ENCODE measurements at regions not wholly inside any gene's neighbourhood (a gene's known extent, or its start where the extent isn't known, plus 50 kb on each side); places are given as distances from the start of the nearest gene placed in this dataset.
"Not testable (repeated sequence)": the region's sequence is repeated elsewhere in the genome, so short reads cannot be mapped to it uniquely, and the experiment has no call there.

- Histone ChIP-seq H3K36me3 (ENCODE audit: insufficient read depth, low read length) (no peaks in the 10 kb centered on the region), H3K27me3 (ENCODE audit: insufficient read depth, low read length) (no peaks in the 10 kb centered on the region), H2AFZ (ENCODE audit: low read length) (no peak overlapping the region), H3K4me3 (ENCODE audit: insufficient read depth, low read length) (no peak overlapping the region), H3K27ac (ENCODE audit: low read depth, low read length) (no peak overlapping the region), H3K4me2 (ENCODE audit: insufficient read depth, low read length) (no peak overlapping the region), H3K4me1 (ENCODE audit: insufficient read depth, low read length) (no peaks in the 10 kb centered on the region), H3K79me2 (ENCODE audit: insufficient read depth, low read length) (no peaks in the 10 kb centered on the region), H3K9me3 (ENCODE audit: low read depth, low read length) (no peaks in the 10 kb centered on the region), H4K20me1 (ENCODE audit: insufficient read depth, low read length) (no peaks in the 10 kb centered on the region)
- DNase-seq (ENCODE audit: insufficient read length, low spot score, missing footprints): no peak
- no peak for TF ChIP-seq CTCF (IDR thresholded peaks at IDR 0.05; ENCODE audit: extremely low read depth, low read depth, low read length)
Measured at GRCh38 chr5:44178414-44178813, 210.8 kb downstream of the FGF10 start.

- no peak overlapping the region for H3K27ac ChIP-seq (ENCODE audit: low read depth, low read length)
- no peaks in the 10 kb centered on the region for H3K4me1 ChIP-seq (ENCODE audit: insufficient read depth, low read length)
- no peak overlapping the region for H3K4me2 ChIP-seq (ENCODE audit: insufficient read depth, low read length)
- no peaks in the 10 kb centered on the region for H3K27me3 ChIP-seq (ENCODE audit: insufficient read depth, low read length)
- peaks cover 4% of the 10 kb centered on the region for H3K9me3 ChIP-seq (ENCODE audit: low read depth, low read length)
- H3K36me3 ChIP-seq (ENCODE audit: insufficient read depth, low read length): no peaks in the 10 kb centered on the region
- H3K79me2 ChIP-seq (ENCODE audit: insufficient read depth, low read length): no peaks in the 10 kb centered on the region
- no peak overlapping the region for H2AFZ ChIP-seq (ENCODE audit: low read length)
- no peak for DNase-seq (ENCODE audit: insufficient read length, low spot score, missing footprints)
- no peaks in the 10 kb centered on the region for H4K20me1 ChIP-seq (ENCODE audit: insufficient read depth, low read length)
- TF ChIP-seq CTCF (IDR thresholded peaks at IDR 0.05; ENCODE audit: extremely low read depth, low read depth, low read length): no peak
- no peak overlapping the region for H3K4me3 ChIP-seq (ENCODE audit: insufficient read depth, low read length)
Measured at GRCh38 chr5:44167540-44167939, 221.7 kb downstream of the FGF10 start.

GRCh38 chr5:44160369-44160768 is 228.9 kb downstream of the FGF10 start:
- TF ChIP-seq CTCF (IDR thresholded peaks at IDR 0.05; ENCODE audit: extremely low read depth, low read depth, low read length): no peak
- H4K20me1 ChIP-seq (ENCODE audit: insufficient read depth, low read length): no peaks in the 10 kb centered on the region
- no peaks in the 10 kb centered on the region for H3K79me2 ChIP-seq (ENCODE audit: insufficient read depth, low read length)
- no peak overlapping the region for H3K4me3 ChIP-seq (ENCODE audit: insufficient read depth, low read length)
- H3K27ac ChIP-seq (ENCODE audit: low read depth, low read length): no peak overlapping the region
- no peaks in the 10 kb centered on the region for H3K27me3 ChIP-seq (ENCODE audit: insufficient read depth, low read length)
- H3K4me1 ChIP-seq (ENCODE audit: insufficient read depth, low read length): no peaks in the 10 kb centered on the region
- peaks cover 3% of the 10 kb centered on the region for H3K9me3 ChIP-seq (ENCODE audit: low read depth, low read length)
- H2AFZ ChIP-seq (ENCODE audit: low read length): no peak overlapping the region
- DNase-seq (ENCODE audit: insufficient read length, low spot score, missing footprints): no peak
- no peak overlapping the region for H3K4me2 ChIP-seq (ENCODE audit: insufficient read depth, low read length)
- no peaks in the 10 kb centered on the region for H3K36me3 ChIP-seq (ENCODE audit: insufficient read depth, low read length)

GRCh38 chr5:44150075-44150723 is 239.0 kb downstream of the FGF10 start:
- H3K4me2 ChIP-seq (ENCODE audit: insufficient read depth, low read length): no peak overlapping the region
- H3K27ac ChIP-seq (ENCODE audit: low read depth, low read length): no peak overlapping the region
- no peaks in the 10 kb centered on the region for H3K36me3 ChIP-seq (ENCODE audit: insufficient read depth, low read length)
- H2AFZ ChIP-seq (ENCODE audit: low read length): no peak overlapping the region
- no peaks in the 10 kb centered on the region for H3K4me1 ChIP-seq (ENCODE audit: insufficient read depth, low read length)
- DNase-seq (ENCODE audit: insufficient read length, low spot score, missing footprints): no peak
- H3K4me3 ChIP-seq (ENCODE audit: insufficient read depth, low read length): no peak overlapping the region
- H3K9me3 ChIP-seq (ENCODE audit: low read depth, low read length): no peaks in the 10 kb centered on the region
- no peaks in the 10 kb centered on the region for H4K20me1 ChIP-seq (ENCODE audit: insufficient read depth, low read length)
- TF ChIP-seq CTCF (IDR thresholded peaks at IDR 0.05; ENCODE audit: extremely low read depth, low read depth, low read length): no peak
- H3K79me2 ChIP-seq (ENCODE audit: insufficient read depth, low read length): no peaks in the 10 kb centered on the region
- no peaks in the 10 kb centered on the region for H3K27me3 ChIP-seq (ENCODE audit: insufficient read depth, low read length)

- not testable (repeated sequence) for H2AFZ ChIP-seq (ENCODE audit: low read length); H3K9me3 ChIP-seq (ENCODE audit: low read depth, low read length); H4K20me1 ChIP-seq (ENCODE audit: insufficient read depth, low read length); H3K36me3 ChIP-seq (ENCODE audit: insufficient read depth, low read length); H3K4me1 ChIP-seq (ENCODE audit: insufficient read depth, low read length); H3K27me3 ChIP-seq (ENCODE audit: insufficient read depth, low read length); H3K4me3 ChIP-seq (ENCODE audit: insufficient read depth, low read length); DNase-seq (ENCODE audit: insufficient read length, low spot score, missing footprints); H3K79me2 ChIP-seq (ENCODE audit: insufficient read depth, low read length); H3K4me2 ChIP-seq (ENCODE audit: insufficient read depth, low read length); H3K27ac ChIP-seq (ENCODE audit: low read depth, low read length)
Measured at GRCh38 chr5:44117947-44118346, 271.3 kb downstream of the FGF10 start.

- not testable (repeated sequence) for H4K20me1 ChIP-seq (ENCODE audit: insufficient read depth, low read length); H3K27ac ChIP-seq (ENCODE audit: low read depth, low read length); H3K36me3 ChIP-seq (ENCODE audit: insufficient read depth, low read length); H3K27me3 ChIP-seq (ENCODE audit: insufficient read depth, low read length); H3K4me1 ChIP-seq (ENCODE audit: insufficient read depth, low read length); H3K79me2 ChIP-seq (ENCODE audit: insufficient read depth, low read length); H3K4me3 ChIP-seq (ENCODE audit: insufficient read depth, low read length); DNase-seq (ENCODE audit: insufficient read length, low spot score, missing footprints); H3K4me2 ChIP-seq (ENCODE audit: insufficient read depth, low read length); H2AFZ ChIP-seq (ENCODE audit: low read length); H3K9me3 ChIP-seq (ENCODE audit: low read depth, low read length)
Measured at GRCh38 chr5:44108232-44108631, 281.0 kb downstream of the FGF10 start.
